Activated naive CD4-positive, alpha-beta T cell treated with anti-CD3 and anti-CD28 coated beads, Interleukin-2, amount 50 U/mL, for 16 hours (primary cell): ENCODE measurements at regions not wholly inside any gene's neighbourhood (a gene's known extent, or its start where the extent isn't known, plus 50 kb on each side); places are given as distances from the start of the nearest gene placed in this dataset.
"Not testable (repeated sequence)": the region's sequence is repeated elsewhere in the genome, so short reads cannot be mapped to it uniquely, and the experiment has no call there.

Source experiments
- DNase-seq: peaks from one replicate; pipeline ENCODE4 v3.0.0-alpha.2; 2020

DNA sequence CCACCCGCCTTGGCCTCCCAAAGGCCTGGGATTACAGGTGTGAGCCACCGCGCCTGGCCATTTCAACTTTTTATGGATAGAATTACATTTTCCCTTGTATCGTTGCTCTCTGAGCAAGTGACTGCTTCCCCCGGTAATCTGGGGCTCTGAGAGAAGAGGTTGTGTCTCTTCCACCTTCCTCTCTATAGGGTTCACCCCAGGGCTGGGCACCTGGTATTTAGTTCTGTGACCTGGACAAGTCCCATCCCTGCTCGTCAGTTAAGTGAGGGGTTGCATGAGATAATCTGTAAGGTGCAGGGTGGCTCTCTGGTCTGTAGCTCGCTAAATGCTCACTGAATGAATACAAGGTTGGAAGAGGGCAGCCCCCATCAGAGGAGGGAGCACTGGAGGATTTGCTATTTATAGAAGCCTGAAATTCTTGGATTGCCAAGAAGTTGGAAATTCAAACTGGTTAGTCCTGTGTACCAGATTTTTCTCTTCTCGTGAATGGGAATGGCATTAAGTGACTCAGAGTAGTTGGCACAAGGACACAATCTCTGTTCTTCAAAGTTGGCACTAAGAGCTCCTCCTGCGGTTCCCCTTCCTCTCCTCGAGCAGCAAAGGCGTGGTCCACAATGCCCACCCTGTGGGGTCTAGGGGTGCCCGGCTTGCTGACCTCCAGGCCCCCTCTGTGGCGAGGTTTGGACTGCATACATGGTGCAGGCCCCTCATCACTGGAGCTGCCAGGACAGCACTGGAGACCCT lies 68.1 kb upstream of the DLG1 start:
- DNase-seq: no peak

DNA sequence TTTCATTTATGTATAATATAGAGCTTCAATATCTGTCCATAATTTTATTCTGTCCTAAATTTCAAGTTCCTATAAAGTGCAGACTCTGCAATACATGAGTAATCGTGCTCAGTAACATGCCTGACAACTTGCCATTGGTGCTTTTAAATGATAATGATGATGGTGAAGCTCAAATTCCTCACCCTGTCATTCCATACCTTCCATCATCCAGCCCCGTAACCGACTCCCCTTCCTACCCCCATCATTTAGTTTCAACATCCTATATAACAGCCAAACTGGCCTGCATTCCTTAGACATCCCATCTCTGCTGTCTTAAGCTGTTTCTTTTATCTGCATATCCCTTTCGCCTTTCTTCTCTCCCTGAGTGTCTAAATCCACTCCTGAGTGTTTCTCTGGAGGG lies 67.2 kb upstream of the DLG1 start:
- DNase-seq: no peak

GRCh38 chr3:197364410-197365071 lies 66.1 kb upstream of the DLG1 start:
- no peak for DNase-seq

DNA sequence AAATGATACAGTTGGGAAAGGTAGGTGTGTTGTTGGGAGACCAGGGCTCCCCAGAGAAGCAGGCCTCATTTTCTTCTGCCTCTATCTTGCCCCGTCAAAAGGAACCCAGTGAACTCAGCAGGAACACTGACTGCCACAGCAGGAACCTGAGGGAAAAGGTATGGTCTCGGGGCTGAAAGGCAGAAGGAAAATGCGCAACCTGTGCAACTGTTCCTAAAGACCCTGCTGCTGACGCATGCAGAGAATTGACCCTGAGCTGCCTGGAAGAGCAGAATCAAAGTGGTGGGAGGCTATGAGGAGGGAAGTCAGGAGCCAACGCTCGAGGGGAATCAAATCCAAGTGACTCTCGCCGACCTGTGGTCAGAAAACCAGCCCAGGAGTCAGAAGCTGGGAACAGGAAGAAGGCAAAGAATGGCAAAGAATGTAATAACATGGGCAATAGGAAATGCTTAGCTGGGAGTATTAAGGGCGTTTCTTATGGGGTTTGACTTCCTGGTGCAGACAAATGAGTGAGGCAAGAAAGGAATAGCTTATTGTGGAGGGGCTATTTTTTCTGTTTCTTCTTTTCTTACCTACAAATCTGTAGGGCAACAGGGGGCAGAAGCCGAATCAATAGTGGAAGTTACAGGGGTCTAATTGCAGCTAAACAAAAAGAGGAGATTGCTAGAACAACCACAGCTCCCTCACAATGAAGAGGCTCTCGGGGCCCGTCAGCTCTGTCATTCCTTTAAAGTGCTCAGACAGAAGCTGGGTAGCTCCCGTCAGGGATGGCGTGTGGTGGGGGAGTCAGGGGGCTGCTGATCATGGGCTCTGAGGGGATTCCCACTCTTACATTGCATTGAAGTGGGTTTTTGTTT lies 65.4 kb upstream of the DLG1 start:
- no peak for DNase-seq

DNA sequence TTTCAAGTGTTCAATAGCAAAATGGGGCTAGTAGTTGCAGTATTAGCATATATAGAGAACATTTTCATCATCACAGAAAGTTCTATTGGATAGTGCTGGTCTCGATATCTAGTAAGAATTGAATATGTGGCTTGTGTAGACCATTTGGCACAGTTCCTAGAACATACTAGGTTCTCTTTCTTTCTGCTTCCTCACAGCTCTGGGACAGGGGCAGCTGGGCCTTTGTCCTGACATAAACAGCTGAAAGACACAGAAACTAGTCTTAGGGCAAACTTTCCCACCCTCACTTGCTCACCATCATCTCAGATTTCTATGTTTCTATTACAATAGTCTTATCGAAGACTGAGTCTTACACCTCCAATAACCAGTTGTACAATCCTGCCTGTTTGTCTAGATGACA lies 63.7 kb upstream of the DLG1 start:
- no peak for DNase-seq

DNA sequence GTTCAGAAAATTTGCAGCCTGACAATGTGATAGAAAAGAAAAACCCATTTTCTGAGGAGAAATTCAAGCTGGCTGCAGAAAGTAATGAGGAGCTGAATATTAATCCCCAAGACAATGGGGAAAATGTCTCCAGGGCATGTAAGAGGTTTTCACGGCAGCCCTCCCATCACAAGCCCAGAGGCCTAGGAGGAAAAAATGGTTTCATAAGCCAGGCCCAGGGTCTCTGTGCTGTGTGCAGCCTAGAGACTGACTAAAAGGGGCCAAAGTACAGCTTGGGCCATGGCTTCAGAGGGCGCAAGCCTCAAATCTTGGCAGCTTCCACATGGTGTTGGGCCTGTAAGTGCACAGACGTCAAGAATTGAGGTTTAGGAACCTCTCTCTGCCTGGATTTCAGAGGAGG lies 61.7 kb upstream of the DLG1 start:
- DNase-seq: not testable (repeated sequence)

DNA sequence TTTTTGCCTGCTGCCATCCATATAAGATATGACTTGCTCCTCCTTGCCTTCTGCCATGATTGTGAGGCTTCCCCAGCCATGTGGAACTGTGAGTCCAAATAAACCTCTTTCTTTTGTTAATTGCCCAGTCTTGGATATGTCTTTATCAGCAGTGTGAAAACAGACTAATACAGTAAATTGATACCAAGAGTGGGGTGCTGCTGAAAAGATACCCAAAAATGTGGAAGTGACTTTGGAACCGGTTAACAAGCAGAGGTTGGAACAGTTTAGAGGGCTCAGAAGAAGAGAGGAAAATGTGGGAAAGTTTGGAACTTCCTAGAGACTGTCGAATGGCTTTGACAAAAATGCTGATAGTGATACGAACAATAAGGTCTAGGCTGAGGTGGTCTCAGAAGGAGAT lies 61.1 kb upstream of the DLG1 start:
- not testable (repeated sequence) for DNase-seq

DNA sequence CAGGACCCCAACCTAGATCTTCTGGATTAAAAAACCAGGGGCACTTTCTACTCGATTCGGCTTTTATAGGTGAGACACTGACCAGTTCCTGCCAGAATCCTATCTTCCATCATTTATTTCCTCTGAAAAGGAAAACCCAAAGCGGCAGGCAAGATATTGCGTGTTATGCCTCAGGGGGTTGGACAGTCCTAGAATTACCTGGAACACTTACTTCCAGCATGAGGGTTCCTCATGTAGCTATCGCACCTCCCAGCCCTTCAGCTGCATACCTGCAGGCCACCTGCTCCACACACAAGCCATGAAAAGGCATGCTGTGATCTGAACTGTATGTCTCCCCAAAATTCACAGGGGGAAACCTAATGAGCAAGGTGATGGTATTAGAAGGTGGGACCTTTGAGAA lies 58.3 kb upstream of the DLG1 start:
- no peak for DNase-seq

- no peak for DNase-seq
Measured at GRCh38 chr3:197356275-197356674, 57.9 kb upstream of the DLG1 start.

DNA sequence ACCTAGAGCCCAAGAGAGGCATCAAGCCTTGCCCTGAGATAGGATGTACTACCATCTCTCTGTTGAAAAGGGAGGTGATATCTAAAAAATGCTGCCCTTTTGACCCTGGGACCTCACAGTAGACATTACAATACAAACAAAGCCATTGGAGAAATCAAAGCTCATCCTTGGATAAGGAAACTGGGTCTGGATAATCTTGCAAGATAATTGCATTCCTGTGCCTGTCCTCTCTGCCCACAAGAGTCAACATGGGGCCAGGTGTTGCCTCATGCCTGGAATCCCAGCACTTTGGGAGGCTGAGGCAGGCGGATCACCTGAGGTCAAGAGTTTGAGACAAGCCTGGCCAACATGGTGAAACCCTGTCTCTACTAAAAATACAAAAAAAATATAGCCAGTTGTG lies 57.3 kb upstream of the DLG1 start:
- DNase-seq: no peak

GRCh38 chr3:197354568-197355001 lies 56.2 kb upstream of the DLG1 start:
- DNase-seq: no peak

GRCh38 chr3:197353867-197354567 lies 55.6 kb upstream of the DLG1 start:
- DNase-seq: no peak

DNA sequence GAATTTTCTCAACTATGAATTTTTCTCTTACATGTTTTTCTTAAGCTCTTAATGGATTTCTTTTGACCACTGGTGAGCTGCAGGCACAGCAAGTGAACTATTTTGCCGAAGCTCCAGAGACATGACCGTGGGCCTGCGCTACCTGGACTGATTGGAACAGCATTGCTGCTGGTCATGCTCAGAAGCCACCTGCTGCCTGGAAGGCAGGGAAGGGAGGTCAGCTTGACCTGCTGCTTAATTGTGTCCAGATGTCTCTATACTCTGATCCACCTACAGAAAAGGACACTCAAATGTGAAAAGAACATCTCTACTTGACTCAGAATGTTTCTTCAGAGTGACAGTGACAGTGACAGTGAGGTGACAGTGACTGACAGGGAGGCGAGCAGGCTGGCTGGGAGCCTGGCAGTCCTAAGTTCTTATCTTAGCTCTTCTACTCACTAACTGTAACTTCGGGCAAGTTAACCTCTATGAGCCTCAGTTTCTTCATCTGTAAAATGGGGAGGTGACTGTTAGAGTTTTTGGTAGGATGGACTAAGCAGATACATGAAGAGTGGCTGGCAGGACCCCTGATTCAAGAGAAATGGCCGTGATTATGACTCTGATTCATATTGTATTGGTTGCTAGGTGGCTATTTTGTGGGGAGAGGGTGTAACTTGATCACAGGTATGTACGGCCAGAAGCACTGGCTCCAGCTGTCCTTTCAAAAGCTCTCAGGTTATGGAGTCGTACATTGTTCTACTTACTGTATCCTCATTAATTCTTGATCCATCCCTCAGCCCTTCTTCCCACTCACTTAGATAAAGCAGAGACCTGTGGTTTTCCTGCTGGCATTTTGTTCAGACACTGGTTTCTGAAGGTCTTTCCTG lies 54.8 kb upstream of the DLG1 start:
- no peak for DNase-seq

GRCh38 chr3:197352382-197352781 lies 54.0 kb upstream of the DLG1 start:
- DNase-seq: no peak

- no peak for DNase-seq
Measured at GRCh38 chr3:197350446-197350845, 52.0 kb upstream of the DLG1 start.

GRCh38 chr3:197349368-197349767 lies 51.0 kb upstream of the DLG1 start:
- no peak for DNase-seq
